Stimulated activated naive CD8-positive, alpha-beta T cell treated with anti-CD3 and anti-CD28 coated beads, Interleukin-15, amount 100 ng/mL, for 72 hours (primary cell): ENCODE measurements at regions not wholly inside any gene's neighbourhood (a gene's known extent, or its start where the extent isn't known, plus 50 kb on each side); places are given as distances from the start of the nearest gene placed in this dataset.

Experiments used
- ATAC-seq: fragments of 150-1000 bp; cut with Tn5 transposase; 2 replicates; pipeline ENCODE4 v1.10.0; 2021; ENCODE audit warnings: mild to moderate bottlenecking, moderate library complexity
- DNase-seq, 2 donors: peaks; one replicate each; pipeline ENCODE4 v3.0.0; 2021 to 2022
- H3K27ac Mint-ChIP-seq, 2 donors: one replicate each; pipeline ENCODE4 v1.8.0; 2022; ENCODE audit warnings: mild to moderate bottlenecking in 2 of 2, mixed read lengths in 2 of 2, moderate library complexity in 2 of 2
- H3K27me3 Mint-ChIP-seq: one replicate; pipeline ENCODE4 v1.8.0; 2022; ENCODE audit warnings: mixed read lengths
- H3K4me1 Mint-ChIP-seq: one replicate; pipeline ENCODE4 v1.8.0; 2022; ENCODE audit warnings: mild to moderate bottlenecking, mixed read lengths
- H3K4me3 Mint-ChIP-seq, 2 donors: one replicate each; pipeline ENCODE4 v1.8.0; 2022; ENCODE audit warnings: mild to moderate bottlenecking in 2 of 2, mixed read lengths in 2 of 2, moderate library complexity in 1 of 2
- H3K9me3 Mint-ChIP-seq, 2 donors: one replicate each; pipeline ENCODE4 v1.8.0; 2022; ENCODE audit warnings: mixed read lengths in 2 of 2

GRCh38 chr9:86747711-86748110 lies 199.6 kb downstream of the GAS1 start:
- DNase-seq: no peak
- Mint-ChIP-seq H3K27ac (no peak overlapping the region), H3K27me3 (no peaks in the 10 kb centered on the region), H3K9me3 (no peaks in the 10 kb centered on the region), H3K4me1 (no peaks in the 10 kb centered on the region), H3K4me3 (no peak overlapping the region)
- ATAC-seq: no peak

- no peaks in the 10 kb centered on the region for H3K4me1 Mint-ChIP-seq
- peaks cover 7% of the 10 kb centered on the region for H3K27me3 Mint-ChIP-seq
- DNase-seq (no peak), ATAC-seq (no peak)
- H3K4me3 Mint-ChIP-seq: no peak overlapping the region
- H3K27ac Mint-ChIP-seq: no peak overlapping the region
- H3K9me3 Mint-ChIP-seq: peaks cover 0 to 8% of the 10 kb centered on the region in 2 donors
Observed at GRCh38 chr9:86741311-86742208, 205.7 kb downstream of the GAS1 start.

GRCh38 chr9:86735772-86736458 lies 211.4 kb downstream of the GAS1 start:
- Mint-ChIP-seq H3K9me3 (peaks cover 0 to 8% of the 10 kb centered on the region in 2 donors), H3K4me1 (no peaks in the 10 kb centered on the region), H3K27ac (no peak overlapping the region), H3K4me3 (no peak overlapping the region), H3K27me3 (peaks cover 7% of the 10 kb centered on the region)
- ATAC-seq (no peak), DNase-seq (no peak)

GRCh38 chr9:86734771-86735170 lies 212.5 kb downstream of the GAS1 start:
- Mint-ChIP-seq H3K4me3 (no peak overlapping the region), H3K27ac (no peak overlapping the region), H3K4me1 (no peaks in the 10 kb centered on the region), H3K9me3 (peaks cover 0 to 8% of the 10 kb centered on the region in 2 donors), H3K27me3 (peaks cover 4% of the 10 kb centered on the region)
- DNase-seq (no peak), ATAC-seq (no peak)

GRCh38 chr9:86733929-86734328 lies 213.4 kb downstream of the GAS1 start:
- H3K27ac Mint-ChIP-seq: no peak overlapping the region
- no peak for ATAC-seq
- no peak for DNase-seq
- no peaks in the 10 kb centered on the region for H3K27me3 Mint-ChIP-seq
- no peaks in the 10 kb centered on the region for H3K4me1 Mint-ChIP-seq
- no peak overlapping the region for H3K4me3 Mint-ChIP-seq
- H3K9me3 Mint-ChIP-seq: peaks cover 0 to 8% of the 10 kb centered on the region in 2 donors

- ATAC-seq (no peak), DNase-seq (no peak)
- Mint-ChIP-seq H3K27ac (no peak overlapping the region), H3K9me3 (no peaks in the 10 kb centered on the region), H3K4me1 (no peaks in the 10 kb centered on the region), H3K4me3 (no peak overlapping the region), H3K27me3 (no peaks in the 10 kb centered on the region)
Observed at GRCh38 chr9:86732514-86733171, 214.7 kb downstream of the GAS1 start.

- H3K27me3 Mint-ChIP-seq: no peaks in the 10 kb centered on the region
- H3K27ac Mint-ChIP-seq: no peak overlapping the region
- no peak for ATAC-seq
- H3K9me3 Mint-ChIP-seq: no peaks in the 10 kb centered on the region
- DNase-seq: no peak
- H3K4me3 Mint-ChIP-seq: no peak overlapping the region
- H3K4me1 Mint-ChIP-seq: no peaks in the 10 kb centered on the region
Observed at GRCh38 chr9:86731511-86732063, 215.7 kb downstream of the GAS1 start.

GRCh38 chr9:86730163-86730928 lies 217.0 kb downstream of the GAS1 start:
- ATAC-seq: no peak
- no peak overlapping the region for H3K4me3 Mint-ChIP-seq
- no peak overlapping the region for H3K27ac Mint-ChIP-seq
- DNase-seq: no peak
- H3K27me3 Mint-ChIP-seq: no peaks in the 10 kb centered on the region
- H3K9me3 Mint-ChIP-seq: no peaks in the 10 kb centered on the region
- no peaks in the 10 kb centered on the region for H3K4me1 Mint-ChIP-seq

- H3K27me3 Mint-ChIP-seq: no peaks in the 10 kb centered on the region
- H3K27ac Mint-ChIP-seq: no peak overlapping the region
- H3K4me1 Mint-ChIP-seq: peaks cover 12% of the 10 kb centered on the region
- ATAC-seq (no peak), DNase-seq (no peak)
- no peaks in the 10 kb centered on the region for H3K9me3 Mint-ChIP-seq
- H3K4me3 Mint-ChIP-seq: no peak overlapping the region
Observed at GRCh38 chr9:86724529-86724928, 222.8 kb downstream of the GAS1 start.

GRCh38 chr9:86723346-86723745 lies 224.0 kb downstream of the GAS1 start:
- no peak overlapping the region for H3K4me3 Mint-ChIP-seq
- H3K27me3 Mint-ChIP-seq: no peaks in the 10 kb centered on the region
- ATAC-seq (peak; percentile 66), DNase-seq (no peak)
- peak overlapping the region in 1 of 2 donors; percentile 21 for H3K27ac Mint-ChIP-seq
- peaks cover 12% of the 10 kb centered on the region for H3K4me1 Mint-ChIP-seq
- no peaks in the 10 kb centered on the region for H3K9me3 Mint-ChIP-seq

- DNase-seq (no peak), ATAC-seq (no peak)
- H3K27ac Mint-ChIP-seq: no peak overlapping the region
- no peaks in the 10 kb centered on the region for H3K27me3 Mint-ChIP-seq
- H3K4me3 Mint-ChIP-seq: no peak overlapping the region
- no peaks in the 10 kb centered on the region for H3K9me3 Mint-ChIP-seq
- H3K4me1 Mint-ChIP-seq: peaks cover 12% of the 10 kb centered on the region
Observed at GRCh38 chr9:86722706-86723075, 224.6 kb downstream of the GAS1 start.

GRCh38 chr9:86721843-86722705 lies 225.2 kb downstream of the GAS1 start:
- peaks cover 12% of the 10 kb centered on the region for H3K4me1 Mint-ChIP-seq
- DNase-seq: no peak
- no peaks in the 10 kb centered on the region for H3K9me3 Mint-ChIP-seq
- no peak overlapping the region for H3K4me3 Mint-ChIP-seq
- ATAC-seq: no peak
- peaks cover 6% of the 10 kb centered on the region for H3K27me3 Mint-ChIP-seq
- H3K27ac Mint-ChIP-seq: no peak overlapping the region

- DNase-seq: no peak
- Mint-ChIP-seq H3K27ac (no peak overlapping the region), H3K9me3 (peaks cover 0 to 2% of the 10 kb centered on the region in 2 donors), H3K27me3 (peaks cover 11% of the 10 kb centered on the region), H3K4me1 (peaks cover 12% of the 10 kb centered on the region), H3K4me3 (no peak overlapping the region)
- ATAC-seq: no peak
Observed at GRCh38 chr9:86721226-86721781, 226.0 kb downstream of the GAS1 start.

GRCh38 chr9:86720639-86721225 lies 226.6 kb downstream of the GAS1 start:
- ATAC-seq: no peak

More at GRCh38 chr9:86720639-86721225, 226.6 kb downstream of the GAS1 start:
- H3K27me3 Mint-ChIP-seq: peaks cover 17% of the 10 kb centered on the region
- H3K9me3 Mint-ChIP-seq: peaks cover 0 to 7% of the 10 kb centered on the region in 2 donors
- no peak overlapping the region for H3K27ac Mint-ChIP-seq
- peaks cover 12% of the 10 kb centered on the region for H3K4me1 Mint-ChIP-seq
- no peak overlapping the region for H3K4me3 Mint-ChIP-seq
- no peak for DNase-seq
